NAMALWA (cell line): ENCODE measurements at regions not wholly inside any gene's neighbourhood (a gene's known extent, or its start where the extent isn't known, plus 50 kb on each side); places are given as distances from the start of the nearest gene placed in this dataset.

ENCODE experiments used
- DNase-seq: peaks from one replicate; pipeline ENCODE4 v3.0.0-alpha.2; 2015; ENCODE audit warnings: low spot score

DNA sequence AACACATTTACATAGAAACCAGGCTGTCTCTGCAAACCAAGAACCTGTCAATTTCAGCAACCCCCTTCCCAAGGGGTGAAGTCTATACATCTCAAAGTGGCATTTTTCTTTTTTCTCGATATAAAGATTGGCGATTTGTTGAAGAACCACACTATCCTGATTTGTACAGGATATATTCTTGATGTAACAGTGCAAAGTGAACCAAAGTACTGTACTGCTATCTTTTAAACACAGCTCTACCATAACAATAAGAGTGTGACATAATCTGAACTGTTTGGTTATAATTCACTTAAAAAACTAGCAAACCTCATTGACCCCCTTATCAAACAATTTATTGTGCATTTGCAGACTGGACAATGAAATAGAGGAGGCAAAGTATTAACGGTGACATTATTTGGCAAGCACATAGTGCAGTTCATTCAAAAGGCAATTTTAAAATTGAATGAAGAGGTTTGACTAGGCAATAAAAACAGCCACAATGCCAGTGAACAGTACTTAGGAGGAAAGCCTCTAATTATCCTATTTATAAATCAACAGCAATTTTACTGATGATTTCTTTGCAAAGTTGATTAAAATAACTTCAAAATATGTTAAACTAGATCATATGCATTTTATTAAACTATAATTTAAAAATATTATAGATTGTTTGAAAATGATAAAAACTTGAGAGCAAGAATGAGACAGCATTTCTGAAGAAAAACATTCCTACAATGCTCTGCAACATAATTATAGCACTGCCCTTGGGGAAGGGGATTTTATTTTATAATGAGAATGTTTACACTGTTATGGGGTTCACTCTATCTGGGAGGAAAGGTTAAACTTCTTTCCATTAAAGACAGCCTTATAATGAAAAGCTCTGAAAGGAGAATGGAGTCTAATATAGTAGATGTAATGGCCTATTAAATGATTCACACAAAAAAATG lies 440.9 kb downstream of the ZEB2 start:
- no peak for DNase-seq

DNA sequence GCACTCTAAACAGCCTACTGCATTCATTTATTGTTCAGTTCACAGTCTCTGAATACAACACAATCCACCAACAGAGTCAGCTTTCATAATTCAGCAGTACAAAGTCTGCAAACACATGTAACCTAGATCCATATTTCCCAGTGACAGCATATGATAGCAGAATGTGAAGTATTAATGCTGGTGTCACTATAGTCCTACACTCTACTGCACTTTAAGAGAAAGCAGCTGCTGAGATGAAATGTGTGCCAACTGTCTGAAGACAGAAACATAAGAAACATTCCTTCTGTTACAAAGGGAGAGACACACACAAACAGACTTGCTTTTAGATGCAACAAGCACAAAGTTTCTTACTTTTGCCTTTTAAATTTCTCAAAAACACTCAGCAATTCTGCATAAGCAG lies 441.8 kb downstream of the ZEB2 start:
- no peak for DNase-seq

DNA sequence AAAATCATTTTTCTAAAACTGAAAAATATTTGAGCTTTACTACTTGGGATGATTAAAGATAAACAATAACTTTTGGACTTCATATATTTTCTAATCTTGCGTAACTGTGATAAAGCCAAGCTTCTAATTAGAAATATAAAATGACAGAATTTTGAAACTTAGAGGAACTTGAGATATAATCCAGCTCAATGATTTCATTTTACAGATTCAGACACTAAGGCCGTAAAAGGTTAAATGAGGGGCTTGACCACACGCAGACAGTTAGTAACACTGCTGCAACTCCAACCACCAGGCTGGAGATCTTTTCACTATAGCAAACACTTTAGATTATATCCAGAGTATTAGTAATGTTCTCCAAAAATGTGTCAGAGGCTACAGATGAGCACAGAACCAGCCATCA lies 445.5 kb downstream of the ZEB2 start:
- no peak for DNase-seq

DNA sequence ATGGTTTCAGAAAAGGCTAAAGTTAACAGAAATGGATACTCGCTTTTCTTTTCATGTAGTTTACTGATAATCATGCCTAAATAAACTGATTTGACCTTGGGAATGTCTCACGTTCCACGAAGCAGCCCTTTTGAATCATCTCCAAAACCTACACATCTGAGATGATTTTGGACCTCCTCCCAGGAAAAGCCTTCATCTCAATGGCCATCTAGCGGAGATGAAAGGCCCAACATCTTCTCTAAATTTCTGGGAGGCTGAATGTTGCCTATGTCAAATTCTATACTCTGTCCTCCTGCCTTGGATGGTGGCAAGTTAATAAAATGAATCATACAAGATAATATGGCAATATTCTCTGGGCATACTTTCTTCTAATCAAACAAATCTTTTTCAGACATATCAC lies 448.5 kb downstream of the ZEB2 start:
- no peak for DNase-seq

GRCh38 chr2:144067506-144067905 lies 452.4 kb downstream of the ZEB2 start:
- no peak for DNase-seq

GRCh38 chr2:144063602-144064001 lies 456.3 kb downstream of the ZEB2 start:
- DNase-seq: no peak

DNA sequence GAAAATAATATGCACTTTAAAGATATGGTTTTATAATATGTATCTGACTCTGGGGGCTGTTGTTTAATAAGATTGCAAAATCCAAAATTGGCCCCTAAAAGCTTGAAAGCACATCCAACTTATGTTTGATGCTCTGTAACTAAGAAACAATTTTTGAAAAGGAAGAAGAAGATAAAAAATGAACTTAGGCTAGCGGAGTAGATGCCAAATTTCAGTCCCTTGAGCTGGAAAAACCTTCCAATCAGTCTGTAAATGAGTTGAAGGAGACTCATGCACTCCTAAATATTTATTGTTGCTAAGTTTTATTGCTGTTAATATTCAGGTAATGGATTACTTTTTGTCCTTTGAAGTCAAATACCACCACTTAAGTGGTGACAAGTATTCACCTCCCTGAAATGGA lies 465.0 kb downstream of the ZEB2 start:
- no peak for DNase-seq

- no peak for DNase-seq
Measured at GRCh38 chr2:144052083-144052482, 467.8 kb downstream of the ZEB2 start.

DNA sequence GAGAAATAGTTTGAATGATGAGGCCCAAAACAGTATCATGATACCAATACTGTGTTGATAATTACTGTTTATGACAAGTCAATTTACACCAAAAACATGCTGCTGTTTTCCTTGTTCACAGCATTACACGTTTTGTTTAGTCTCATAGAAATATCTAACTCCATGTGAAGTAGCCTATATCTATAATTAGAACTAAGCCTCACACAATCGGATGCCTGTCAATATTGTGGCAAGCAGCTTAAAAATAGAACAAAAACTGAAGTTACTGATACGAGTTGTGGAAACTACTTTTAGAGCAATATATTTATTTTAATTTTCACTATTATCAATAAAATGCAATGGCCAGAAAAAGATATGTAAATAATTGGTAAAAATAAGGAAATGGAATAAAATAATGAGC lies 470.8 kb downstream of the ZEB2 start:
- DNase-seq: no peak

GRCh38 chr2:144048631-144049060 lies 471.3 kb downstream of the ZEB2 start:
- no peak for DNase-seq

GRCh38 chr2:144042751-144043150 lies 477.2 kb downstream of the ZEB2 start:
- DNase-seq: no peak

DNA sequence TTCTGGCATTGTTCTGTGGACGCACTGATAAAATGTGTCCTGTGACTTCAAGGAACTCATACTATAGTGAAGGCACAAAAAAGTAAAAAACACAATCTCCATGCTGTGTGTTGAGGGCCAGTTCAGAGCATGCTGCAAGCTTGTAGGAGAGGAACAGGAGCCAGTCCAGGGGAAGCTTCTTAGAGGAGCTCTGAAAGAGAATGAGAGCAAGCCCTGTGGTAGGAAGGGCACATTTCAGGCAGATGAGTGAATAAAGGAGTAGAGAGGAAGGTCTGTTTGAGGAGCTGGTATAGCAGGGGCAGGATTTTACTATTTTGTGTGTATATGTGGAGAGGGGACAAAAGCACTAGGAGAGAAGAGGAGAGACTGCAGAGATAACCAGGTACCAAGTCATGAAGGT lies 478.3 kb downstream of the ZEB2 start:
- DNase-seq: no peak

DNA sequence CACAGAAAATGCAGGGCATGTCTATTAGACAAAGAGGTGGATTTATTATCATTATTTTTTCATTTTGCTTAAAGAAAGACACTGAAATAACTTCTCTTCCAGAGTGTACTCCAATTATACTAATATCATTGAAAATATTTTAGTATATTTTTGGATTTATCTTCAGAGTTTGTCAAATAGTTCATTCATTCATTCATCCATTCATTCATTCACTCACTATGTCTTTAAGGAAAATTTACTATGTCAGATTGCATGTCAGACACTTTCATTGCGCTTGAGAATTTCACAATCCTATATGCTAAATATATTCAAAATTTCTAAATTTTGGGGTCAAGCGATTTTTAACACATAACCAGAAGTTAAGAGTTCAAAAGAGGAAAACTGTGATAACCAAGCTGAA lies 479.1 kb downstream of the ZEB2 start:
- DNase-seq: no peak

DNA sequence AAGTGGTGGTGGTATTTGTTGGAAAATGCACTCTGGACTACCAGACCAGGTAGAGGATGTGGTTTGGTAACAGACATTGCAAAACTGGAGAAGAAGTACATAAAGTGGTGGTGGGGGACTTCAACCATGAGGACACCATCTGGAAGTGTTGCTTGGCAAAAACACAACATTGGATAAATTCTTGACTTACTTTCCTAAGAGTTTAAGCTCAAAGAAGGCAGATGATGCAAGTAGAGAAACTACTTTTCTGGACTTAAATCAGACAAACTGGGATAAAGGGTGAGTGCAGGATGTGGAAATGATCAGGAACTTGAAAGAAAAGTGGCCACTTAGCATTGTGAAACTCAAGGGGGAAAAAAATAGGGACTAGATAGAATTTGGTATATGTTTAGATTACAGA lies 487.4 kb downstream of the ZEB2 start:
- DNase-seq: no peak

DNA sequence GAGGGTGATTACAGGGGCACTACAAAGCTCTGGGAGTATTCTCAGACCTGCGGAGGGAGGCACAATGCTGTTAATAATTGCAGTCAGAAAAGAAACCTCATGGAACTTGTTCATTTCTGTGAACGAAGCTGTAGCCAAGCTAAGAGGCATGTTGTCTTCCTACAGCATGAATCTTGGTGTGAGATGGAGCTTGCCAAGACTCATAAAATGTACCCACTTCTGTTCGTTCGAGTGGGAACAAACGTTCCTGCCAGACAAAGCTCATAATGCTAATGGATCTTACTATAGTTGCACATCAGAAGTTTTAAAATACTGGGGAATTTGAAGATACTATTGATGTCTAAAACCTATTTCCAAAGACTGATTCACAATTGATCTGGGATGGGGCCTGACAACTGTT lies 489.1 kb downstream of the ZEB2 start:
- no peak for DNase-seq

DNA sequence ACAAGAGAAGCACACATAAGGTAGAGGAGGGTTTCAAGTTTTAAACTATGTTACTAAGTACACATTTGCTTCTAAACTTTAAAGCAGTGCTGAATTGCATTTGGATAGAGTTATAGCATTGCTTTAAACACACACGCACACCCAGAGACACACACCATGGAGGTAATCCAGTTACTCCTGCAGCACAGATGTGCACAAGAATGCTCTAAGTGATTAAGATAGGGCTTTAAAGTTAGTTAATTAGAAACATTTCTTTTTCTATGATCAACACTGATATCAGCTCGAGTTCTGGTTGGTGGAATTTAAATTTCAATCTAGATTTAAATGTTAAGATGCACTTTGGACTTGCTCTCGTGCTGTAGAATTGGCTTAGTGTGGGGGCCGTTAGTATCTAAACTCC lies 492.3 kb downstream of the ZEB2 start:
- no peak for DNase-seq

DNA sequence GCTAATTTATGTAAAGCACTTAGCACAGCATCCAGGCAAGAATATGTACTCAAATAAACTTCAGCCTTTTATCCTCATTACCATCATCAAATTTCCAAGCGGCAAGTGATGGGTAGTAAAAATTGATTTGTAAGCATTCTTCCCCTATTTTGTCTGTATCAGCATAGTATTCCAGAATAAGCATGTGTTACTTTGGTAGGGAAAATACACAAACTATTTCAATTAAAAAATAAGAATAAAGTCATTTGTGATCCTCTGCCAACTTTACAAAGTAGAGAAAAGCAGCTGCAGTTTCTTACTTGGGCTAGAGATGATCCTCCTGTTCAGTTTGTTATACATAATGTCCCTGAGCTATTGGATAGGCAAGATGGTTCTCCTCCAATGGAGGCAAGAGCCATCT lies 493.2 kb downstream of the ZEB2 start:
- no peak for DNase-seq

DNA sequence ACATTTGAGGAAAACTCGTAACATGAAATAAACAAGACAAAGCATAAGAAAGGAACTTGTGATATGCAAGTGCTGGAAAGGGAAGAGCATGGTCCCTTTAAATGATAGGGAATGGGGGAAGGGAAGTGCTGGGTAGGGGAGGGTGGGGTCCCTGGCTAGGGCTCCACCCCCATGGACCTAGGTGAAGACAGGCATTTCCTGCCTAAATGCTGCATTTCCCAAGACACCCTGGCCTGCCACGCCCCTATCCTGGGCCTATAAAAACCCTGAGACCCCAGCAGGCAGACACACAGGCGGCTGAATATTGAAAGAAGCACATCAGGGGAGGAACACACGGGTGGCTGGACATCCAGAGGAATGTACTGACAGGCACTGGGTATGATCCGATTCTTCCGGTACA lies 499.9 kb downstream of the ZEB2 start:
- no peak for DNase-seq

GRCh38 chr2:144015655-144016245 lies 504.2 kb downstream of the ZEB2 start:
- no peak for DNase-seq

GRCh38 chr2:144015036-144015435 lies 504.9 kb downstream of the ZEB2 start:
- no peak for DNase-seq

- no peak for DNase-seq
Measured at GRCh38 chr2:144014103-144014502, 505.8 kb downstream of the ZEB2 start.

DNA sequence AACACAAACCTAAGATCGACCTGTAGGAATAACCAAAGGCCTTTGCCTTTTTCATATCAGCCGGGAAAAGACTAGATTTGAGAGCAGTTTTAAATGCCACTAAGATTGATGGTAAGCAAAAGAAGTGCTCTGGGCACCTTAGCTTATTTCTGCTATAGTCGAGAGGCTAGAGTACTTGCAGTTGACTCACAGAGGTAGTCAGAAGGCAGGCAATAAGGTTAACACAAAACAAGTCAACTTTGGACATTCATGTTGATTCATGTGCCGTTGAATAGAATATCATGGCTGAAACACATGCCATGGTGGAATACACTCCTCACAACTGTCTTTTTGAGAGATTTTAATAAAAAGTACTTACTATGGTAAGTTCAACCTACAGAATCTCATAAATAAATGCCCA lies 507.6 kb downstream of the ZEB2 start:
- DNase-seq: no peak

DNA sequence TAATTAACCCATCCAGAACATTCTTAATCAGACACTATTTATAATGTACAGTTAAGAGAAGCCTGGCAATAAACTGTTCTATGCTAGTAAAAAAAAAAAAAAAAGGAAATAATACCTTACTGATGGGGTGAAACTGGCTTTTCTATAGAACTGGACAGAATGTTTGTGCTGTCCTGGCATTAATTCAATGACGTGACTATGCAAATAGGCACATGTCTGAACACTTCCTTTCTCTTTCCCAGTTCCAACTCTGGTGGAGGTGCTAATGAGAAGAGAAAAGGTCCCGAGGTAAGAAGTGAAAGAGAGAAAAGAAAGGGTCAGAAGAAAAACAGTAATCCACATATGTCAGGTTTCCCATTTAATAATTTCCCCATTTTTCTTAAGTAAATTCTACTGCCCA lies 508.4 kb downstream of the ZEB2 start:
- no peak for DNase-seq

- DNase-seq: no peak
Measured at GRCh38 chr2:144011098-144011497, 508.8 kb downstream of the ZEB2 start.
